A673 (cell line): ENCODE measurements at regions not wholly inside any gene's neighbourhood (a gene's known extent, or its start where the extent isn't known, plus 50 kb on each side); places are given as distances from the start of the nearest gene placed in this dataset.

Experiments used
- CTCF ChIP-seq: fragments of 300-800, 200-600 bp; sonication (generic); conservative IDR thresholded peaks from 2 replicates; pipeline ENCODE4 v1.5.1; 2017; ENCODE audit warnings: low read depth, mild to moderate bottlenecking, antibody characterized with exemption, low read length, moderate library complexity, mixed read lengths
- EZH2 ChIP-seq: fragments of 200-600 bp; sonication (generic); IDR thresholded peaks from 2 replicates; pipeline ENCODE4 v1.6.1; 2017; ENCODE audit warnings: borderline replicate concordance, low read depth, mild to moderate bottlenecking, mixed read lengths, antibody characterized with exemption, low read length; ENCODE audit not compliant: poor library complexity, severe bottlenecking

- TF ChIP-seq CTCF (no peak), EZH2 (no peak)
These were observed 127.8 kb upstream of the DDX18 start for GRCh38 chr2:117686699-117687098.
